HUES64 (cell line): ENCODE measurements at regions not wholly inside any gene's neighbourhood (a gene's known extent, or its start where the extent isn't known, plus 50 kb on each side); places are given as distances from the start of the nearest gene placed in this dataset.

Experiments
- H3K27ac ChIP-seq: 2 replicates; pipeline ENCODE4 v1.7.0; 2013; ENCODE audit warnings: low read depth, low read length, inconsistent platforms
- H3K27me3 ChIP-seq: 2 replicates; pipeline ENCODE4 v1.6.1; 2013; ENCODE audit warnings: mild to moderate bottlenecking, low read length; ENCODE audit not compliant: insufficient read depth
- H3K36me3 ChIP-seq: 2 replicates; pipeline ENCODE4 v1.6.1; 2013; ENCODE audit warnings: mild to moderate bottlenecking, low read length; ENCODE audit not compliant: insufficient read depth
- H3K4me1 ChIP-seq: 2 replicates; pipeline ENCODE4 v1.6.1; 2013; ENCODE audit warnings: mild to moderate bottlenecking, low read length, moderate library complexity; ENCODE audit not compliant: insufficient read depth
- H3K4me3 ChIP-seq: 2 replicates; pipeline ENCODE4 v1.5.1; 2013; ENCODE audit warnings: mild to moderate bottlenecking, low read length, moderate library complexity
- H3K9ac ChIP-seq: 2 replicates; pipeline ENCODE4 v1.6.1; 2013; ENCODE audit warnings: mild to moderate bottlenecking, low read depth, low read length
- H3K9me3 ChIP-seq: 2 replicates; pipeline ENCODE4 v1.6.1; 2013; ENCODE audit warnings: low read depth, low read length; ENCODE audit not compliant: insufficient read depth
- WGBS: fragments of 150-250, 120-280 bp; methylation state at CpG from one replicate; pipeline ENCODE4 v1.1.7; 2013; ENCODE audit warnings: missing lambda C conversion rate; 5-methylcytosine and 5-hydroxymethylcytosine counted together

DNA sequence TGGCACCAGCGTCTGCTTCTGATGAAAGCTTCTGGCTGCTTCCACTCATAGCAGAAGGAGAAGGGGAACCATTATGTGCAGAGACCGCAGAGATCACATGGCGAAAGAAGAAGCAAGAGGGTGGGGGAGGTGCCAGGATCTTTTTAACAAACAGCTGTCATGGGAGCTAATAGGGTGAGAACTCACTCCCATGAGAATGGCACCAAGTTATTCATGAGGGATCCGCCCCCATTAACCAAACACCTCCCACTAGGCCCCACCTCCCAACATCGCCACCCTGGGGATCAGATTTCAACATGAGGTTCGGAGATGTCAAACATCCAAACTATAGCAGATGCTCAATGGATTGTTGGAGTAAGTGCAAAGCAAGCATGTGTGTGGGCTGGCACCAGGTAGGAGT lies 125.8 kb upstream of the SLIT3 start:
- Histone ChIP-seq H3K27me3 (no peaks in the 10 kb centered on the region), H3K36me3 (no peaks in the 10 kb centered on the region), H3K9me3 (no peaks in the 10 kb centered on the region), H3K9ac (no peak overlapping the region), H3K4me1 (peaks cover 14% of the 10 kb centered on the region), H3K27ac (no peak overlapping the region), H3K4me3 (no peak overlapping the region)
- 88% methylated on average over 6 of the region's 6 CpGs for WGBS

- WGBS: 73% methylated on average over 4 of the region's 4 CpGs
- no peak overlapping the region for H3K9ac ChIP-seq
- H3K4me1 ChIP-seq: peaks cover 14% of the 10 kb centered on the region
- H3K4me3 ChIP-seq: no peak overlapping the region
- H3K27ac ChIP-seq: no peak overlapping the region
- no peaks in the 10 kb centered on the region for H3K27me3 ChIP-seq
- H3K9me3 ChIP-seq: no peaks in the 10 kb centered on the region
- H3K36me3 ChIP-seq: no peaks in the 10 kb centered on the region
These were observed 123.9 kb upstream of the SLIT3 start for GRCh38 chr5:169424670-169425378.

GRCh38 chr5:169424279-169424655 lies 123.3 kb upstream of the SLIT3 start:
- Histone ChIP-seq H3K9me3 (no peaks in the 10 kb centered on the region), H3K4me3 (no peak overlapping the region), H3K27me3 (no peaks in the 10 kb centered on the region), H3K9ac (no peak overlapping the region), H3K36me3 (no peaks in the 10 kb centered on the region), H3K4me1 (peaks cover 14% of the 10 kb centered on the region), H3K27ac (no peak overlapping the region)
- WGBS: 87% methylated on average over 1 of the region's 2 CpGs

DNA sequence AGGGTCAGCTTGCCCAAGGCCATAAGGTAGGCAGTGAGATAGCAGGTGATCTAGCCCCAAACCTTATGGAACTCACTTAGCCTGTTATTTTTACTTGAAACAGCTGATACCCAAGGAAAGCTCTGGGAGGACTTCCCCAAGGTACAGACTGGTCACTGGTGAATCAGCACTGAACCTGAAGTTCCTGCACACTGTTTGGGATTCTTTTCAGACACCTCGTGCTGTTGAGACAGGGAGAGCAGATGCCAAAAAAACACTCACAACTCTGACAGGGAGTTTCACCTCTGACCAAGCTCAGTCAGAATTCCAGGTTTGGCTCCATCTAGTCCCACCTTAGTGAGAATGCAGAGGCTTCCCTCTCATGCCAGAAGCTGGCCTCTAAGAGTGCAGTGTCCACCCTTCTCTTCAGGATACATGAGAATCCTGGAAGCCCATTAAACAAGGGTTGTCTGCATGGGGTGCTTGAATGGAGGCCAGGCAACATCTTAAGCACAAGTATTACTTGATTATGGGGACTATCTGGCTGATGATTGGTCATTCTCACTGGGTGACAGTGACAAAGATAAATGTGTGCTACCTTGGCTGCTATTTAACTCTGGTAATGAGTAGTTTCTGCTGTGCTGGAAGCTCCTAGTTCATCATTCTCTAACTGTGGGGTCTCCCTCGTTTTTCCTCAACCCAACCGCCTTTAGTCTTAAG lies 122.8 kb upstream of the SLIT3 start:
- no peaks in the 10 kb centered on the region for H3K36me3 ChIP-seq
- peaks cover 14% of the 10 kb centered on the region for H3K4me1 ChIP-seq
- H3K27me3 ChIP-seq: no peaks in the 10 kb centered on the region
- WGBS: 99% methylated on average over 3 of the region's 3 CpGs
- H3K27ac ChIP-seq: no peak overlapping the region
- no peak overlapping the region for H3K4me3 ChIP-seq
- H3K9ac ChIP-seq: no peak overlapping the region
- H3K9me3 ChIP-seq: no peaks in the 10 kb centered on the region

- H3K4me3 ChIP-seq: no peak overlapping the region
- peaks cover 3% of the 10 kb centered on the region; the same call in 1 of the 2 replicates for H3K9me3 ChIP-seq
- 89% methylated on average over 3 of the region's 3 CpGs for WGBS
- H3K27ac ChIP-seq: no peak overlapping the region
- H3K9ac ChIP-seq: no peak overlapping the region
- H3K27me3 ChIP-seq: no peaks in the 10 kb centered on the region
- H3K4me1 ChIP-seq: peaks cover 14% of the 10 kb centered on the region
- no peaks in the 10 kb centered on the region for H3K36me3 ChIP-seq
These were observed 121.1 kb upstream of the SLIT3 start for GRCh38 chr5:169422087-169422486.

DNA sequence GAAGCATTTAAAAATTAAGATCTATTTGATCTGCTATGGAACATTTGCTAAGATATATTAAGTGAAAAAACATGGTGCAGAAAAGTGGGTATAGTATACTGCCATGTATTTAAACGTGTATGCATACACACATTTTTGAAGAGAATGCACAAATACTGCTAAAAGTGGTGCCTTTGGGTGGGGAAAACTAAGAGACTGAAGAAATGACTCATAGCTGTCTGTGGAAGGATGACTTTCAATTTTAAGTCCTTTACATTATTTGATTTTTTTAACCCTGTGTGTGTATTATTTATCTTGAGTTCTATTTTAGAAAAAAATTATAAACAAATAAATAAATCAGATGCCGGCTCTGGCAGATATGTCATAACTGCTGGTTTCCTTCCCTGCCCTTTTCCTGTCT lies 120.7 kb upstream of the SLIT3 start:
- Histone ChIP-seq H3K36me3 (no peaks in the 10 kb centered on the region), H3K27me3 (no peaks in the 10 kb centered on the region), H3K4me3 (no peak overlapping the region), H3K9me3 (peaks cover 3% of the 10 kb centered on the region; the same call in 1 of the 2 replicates), H3K4me1 (peaks cover 13% of the 10 kb centered on the region), H3K9ac (no peak overlapping the region), H3K27ac (no peak overlapping the region)
- WGBS: 89% methylated on average over 2 of the region's 2 CpGs

GRCh38 chr5:169417676-169418075 lies 116.7 kb upstream of the SLIT3 start:
- peaks cover 3% of the 10 kb centered on the region; the same call in 1 of the 2 replicates for H3K9me3 ChIP-seq
- H3K27me3 ChIP-seq: no peaks in the 10 kb centered on the region
- H3K9ac ChIP-seq: no peak overlapping the region

GRCh38 chr5:169416583-169417196 lies 115.8 kb upstream of the SLIT3 start:
- H3K9me3 ChIP-seq: peaks cover 3% of the 10 kb centered on the region; the same call in 1 of the 2 replicates
- 75% methylated on average over 13 of the region's 15 CpGs for WGBS
- no peaks in the 10 kb centered on the region for H3K27me3 ChIP-seq
- no peak overlapping the region for H3K4me3 ChIP-seq
- H3K9ac ChIP-seq: no peak overlapping the region
- no peak overlapping the region for H3K27ac ChIP-seq
- no peaks in the 10 kb centered on the region for H3K4me1 ChIP-seq
- H3K36me3 ChIP-seq: no peaks in the 10 kb centered on the region

More at GRCh38 chr5:169417676-169418075, 116.7 kb upstream of the SLIT3 start:
- 97% methylated on average over 4 of the region's 4 CpGs for WGBS
- Histone ChIP-seq H3K36me3 (no peaks in the 10 kb centered on the region), H3K4me3 (no peak overlapping the region), H3K4me1 (no peaks in the 10 kb centered on the region), H3K27ac (no peak overlapping the region)

DNA sequence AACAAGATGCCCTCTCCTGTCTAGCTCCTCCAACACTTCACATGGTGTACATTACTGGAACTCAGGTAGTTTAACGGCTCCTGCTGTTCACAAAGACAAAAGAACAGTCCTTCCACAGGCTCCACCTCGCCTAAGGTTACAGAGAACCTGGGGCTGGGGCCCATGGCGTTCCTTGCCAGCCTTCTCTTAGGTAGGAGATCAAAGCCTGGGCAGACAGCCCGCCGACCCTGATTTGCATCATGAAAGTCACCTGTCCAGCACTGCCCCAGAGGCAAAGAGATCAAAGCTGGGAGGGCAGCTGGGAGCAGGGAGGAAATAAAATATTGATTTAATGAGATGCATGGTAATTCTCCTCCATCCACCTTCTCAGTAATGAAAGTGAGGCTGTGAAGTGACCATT lies 115.0 kb upstream of the SLIT3 start:
- no peaks in the 10 kb centered on the region for H3K4me1 ChIP-seq
- WGBS: 82% methylated on average over 5 of the region's 5 CpGs
- no peak overlapping the region for H3K27ac ChIP-seq
- peaks cover 3% of the 10 kb centered on the region; the same call in 1 of the 2 replicates for H3K9me3 ChIP-seq
- no peak overlapping the region for H3K4me3 ChIP-seq
- no peaks in the 10 kb centered on the region for H3K27me3 ChIP-seq
- no peak overlapping the region for H3K9ac ChIP-seq
- H3K36me3 ChIP-seq: no peaks in the 10 kb centered on the region

- Histone ChIP-seq H3K27me3 (no peaks in the 10 kb centered on the region), H3K9me3 (peaks cover 3% of the 10 kb centered on the region; the same call in 1 of the 2 replicates), H3K36me3 (no peaks in the 10 kb centered on the region), H3K4me3 (no peak overlapping the region), H3K4me1 (no peaks in the 10 kb centered on the region), H3K27ac (no peak overlapping the region), H3K9ac (no peak overlapping the region)
- 88% methylated on average over 3 of the region's 4 CpGs for WGBS
These were observed 114.4 kb upstream of the SLIT3 start for GRCh38 chr5:169415371-169415770.

DNA sequence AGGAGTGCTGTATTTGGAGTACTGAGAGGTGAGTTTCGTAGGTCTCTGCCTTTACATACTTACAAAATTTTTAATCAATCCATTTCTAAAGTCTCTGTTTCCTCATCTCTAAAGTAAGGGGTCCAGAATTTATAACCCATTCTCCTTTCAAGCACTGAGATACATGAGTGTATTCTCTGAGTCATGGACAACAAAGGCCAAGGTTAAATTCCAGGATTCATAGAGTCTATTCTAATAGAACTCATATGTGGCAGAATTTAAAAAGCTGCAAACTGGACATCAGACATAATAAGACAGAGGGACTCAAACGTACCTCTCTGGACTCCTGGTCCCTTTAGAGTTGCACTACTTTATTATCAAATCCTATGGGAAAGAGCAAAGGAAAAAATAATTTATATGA lies 112.5 kb upstream of the SLIT3 start:
- Histone ChIP-seq H3K4me1 (no peaks in the 10 kb centered on the region), H3K9ac (no peak overlapping the region), H3K27me3 (no peaks in the 10 kb centered on the region), H3K36me3 (no peaks in the 10 kb centered on the region), H3K4me3 (no peak overlapping the region), H3K27ac (no peak overlapping the region), H3K9me3 (peaks cover under 1% of the 10 kb centered on the region; the same call in 1 of the 2 replicates)
- WGBS: no CpG with 5 or more reads among the region's 2 CpGs
